ENCODE measurements at regions not wholly inside any gene's neighbourhood (a gene's known extent, or its start where the extent isn't known, plus 50 kb on each side); places are given as distances from the start of the nearest gene placed in this dataset.
A peak's percentile ranks its signal among the peaks of the same experiment; 100 is the strongest.

- DNase-seq (ENCODE audit: low spot score), result no peak
- Histone ChIP-seq H3K27me3 (no peaks in the 10 kb centered on the region), H3K4me1 (peaks cover 0 to 16% of the 10 kb centered on the region in 2 donors), H3K4me3 (no peak overlapping the region), H3K9me3 (no peaks in the 10 kb centered on the region), H3K36me3 (no peaks in the 10 kb centered on the region), H3K27ac (no peak overlapping the region)
- TF ChIP-seq, protein P1, sequence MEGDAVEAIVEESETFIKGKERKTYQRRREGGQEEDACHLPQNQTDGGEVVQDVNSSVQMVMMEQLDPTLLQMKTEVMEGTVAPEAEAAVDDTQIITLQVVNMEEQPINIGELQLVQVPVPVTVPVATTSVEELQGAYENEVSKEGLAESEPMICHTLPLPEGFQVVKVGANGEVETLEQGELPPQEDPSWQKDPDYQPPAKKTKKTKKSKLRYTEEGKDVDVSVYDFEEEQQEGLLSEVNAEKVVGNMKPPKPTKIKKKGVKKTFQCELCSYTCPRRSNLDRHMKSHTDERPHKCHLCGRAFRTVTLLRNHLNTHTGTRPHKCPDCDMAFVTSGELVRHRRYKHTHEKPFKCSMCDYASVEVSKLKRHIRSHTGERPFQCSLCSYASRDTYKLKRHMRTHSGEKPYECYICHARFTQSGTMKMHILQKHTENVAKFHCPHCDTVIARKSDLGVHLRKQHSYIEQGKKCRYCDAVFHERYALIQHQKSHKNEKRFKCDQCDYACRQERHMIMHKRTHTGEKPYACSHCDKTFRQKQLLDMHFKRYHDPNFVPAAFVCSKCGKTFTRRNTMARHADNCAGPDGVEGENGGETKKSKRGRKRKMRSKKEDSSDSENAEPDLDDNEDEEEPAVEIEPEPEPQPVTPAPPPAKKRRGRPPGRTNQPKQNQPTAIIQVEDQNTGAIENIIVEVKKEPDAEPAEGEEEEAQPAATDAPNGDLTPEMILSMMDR (IDR thresholded peaks at IDR 0.05), result no peak
Observed at GRCh38 chr14:89626233-89626806, 209.3 kb upstream of the FOXN3 start.

- Histone ChIP-seq H3K4me1 (peaks cover 0 to 16% of the 10 kb centered on the region in 2 donors), H3K4me3 (no peak overlapping the region), H3K36me3 (no peaks in the 10 kb centered on the region), H3K9me3 (no peaks in the 10 kb centered on the region), H3K27ac (no peak overlapping the region), H3K27me3 (no peaks in the 10 kb centered on the region)
- no peak for DNase-seq (ENCODE audit: low spot score)
- TF ChIP-seq, protein P1 (IDR thresholded peaks at IDR 0.05), result no peak
Observed at GRCh38 chr14:89625731-89626232, 208.7 kb upstream of the FOXN3 start.

DNA sequence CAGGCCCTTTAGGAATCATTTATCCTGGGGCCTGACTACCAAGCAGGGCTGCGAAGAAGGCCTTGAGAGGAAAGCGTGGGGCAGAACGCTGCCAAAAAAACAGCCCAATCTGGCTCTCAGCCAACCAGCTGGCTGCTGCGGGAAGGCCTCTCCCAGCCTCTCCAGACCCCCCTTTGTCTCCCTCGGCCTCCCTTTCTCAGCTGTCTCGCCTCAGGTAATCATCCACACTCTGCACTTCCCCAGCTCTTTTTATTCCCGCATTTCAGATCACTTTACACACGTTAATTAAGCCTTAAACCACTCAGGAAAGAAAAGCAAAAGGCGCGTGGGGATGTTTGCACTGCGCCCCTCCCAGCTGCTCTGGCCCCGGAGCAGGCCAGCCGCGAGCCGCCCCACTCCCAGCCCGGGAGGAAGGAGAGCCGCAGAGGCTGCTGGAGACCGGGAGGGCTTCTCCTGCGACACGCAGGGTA lies 208.2 kb upstream of the FOXN3 start:
- peak overlapping the region in 1 of 2 donors; percentile 22 for H3K27ac ChIP-seq
- H3K27me3 ChIP-seq, result no peaks in the 10 kb centered on the region
- peaks cover 0 to 16% of the 10 kb centered on the region in 2 donors for H3K4me1 ChIP-seq
- H3K9me3 ChIP-seq, result no peaks in the 10 kb centered on the region
- no peak for DNase-seq (ENCODE audit: low spot score)
- H3K4me3 ChIP-seq, result no peak overlapping the region
- TF ChIP-seq, protein P1 (IDR thresholded peaks at IDR 0.05), result no peak
- no peaks in the 10 kb centered on the region for H3K36me3 ChIP-seq

DNA sequence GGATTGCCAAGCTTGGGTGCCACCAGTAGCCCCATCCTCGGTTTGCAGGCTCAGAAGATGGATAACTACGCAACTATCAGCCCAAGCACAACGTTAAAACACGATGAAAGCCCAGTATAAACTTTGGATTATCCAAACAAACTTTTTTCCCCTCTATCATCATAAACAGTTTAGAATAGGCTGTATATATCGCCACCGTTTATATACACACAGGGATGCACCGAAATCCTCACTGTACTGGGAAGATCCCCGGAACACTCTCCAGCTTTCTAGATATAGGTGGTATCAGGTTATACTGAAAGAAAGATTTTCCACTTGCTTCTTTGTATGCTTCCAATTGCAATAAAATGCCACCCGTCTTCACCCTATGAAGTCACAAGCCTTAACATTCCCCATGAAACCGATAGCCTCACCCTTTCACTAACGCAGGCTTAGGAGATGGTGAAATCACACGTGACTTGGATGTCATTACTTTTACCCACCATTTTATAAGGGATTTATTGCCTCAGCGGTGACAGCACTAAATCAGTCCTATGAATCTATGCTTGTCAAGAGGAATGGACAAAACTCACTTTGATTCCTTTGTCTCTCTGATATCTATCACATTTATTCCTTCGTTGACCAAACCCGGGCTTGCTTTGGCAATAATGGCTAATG lies 207.6 kb upstream of the FOXN3 start:
- no peaks in the 10 kb centered on the region for H3K36me3 ChIP-seq
- no peaks in the 10 kb centered on the region for H3K27me3 ChIP-seq
- TF ChIP-seq, protein P1 (IDR thresholded peaks at IDR 0.05), result no peak
- H3K27ac ChIP-seq, result no peak overlapping the region
- H3K4me1 ChIP-seq, result peaks cover 0 to 18% of the 10 kb centered on the region in 2 donors
- no peaks in the 10 kb centered on the region for H3K9me3 ChIP-seq
- DNase-seq (ENCODE audit: low spot score), result no peak
- H3K4me3 ChIP-seq, result no peak overlapping the region

- Histone ChIP-seq H3K27ac (no peak overlapping the region), H3K4me3 (no peak overlapping the region), H3K9me3 (no peaks in the 10 kb centered on the region), H3K27me3 (no peaks in the 10 kb centered on the region), H3K36me3 (no peaks in the 10 kb centered on the region), H3K4me1 (peaks cover 0 to 31% of the 10 kb centered on the region in 2 donors)
- TF ChIP-seq, protein P1 (IDR thresholded peaks at IDR 0.05), result no peak
- DNase-seq (ENCODE audit: low spot score), result no peak
Observed at GRCh38 chr14:89621791-89622638, 205.0 kb upstream of the FOXN3 start.
